Caco-2 (cell line): ENCODE measurements at regions not wholly inside any gene's neighbourhood (a gene's known extent, or its start where the extent isn't known, plus 50 kb on each side); places are given as distances from the start of the nearest gene placed in this dataset.

Source experiments
- BruUV-seq: library from RNA; stranded (reverse); fragments of 400-500 nt; replicated peaks from 2 replicates; lab custom pipeline; 2021; lab: Mats Ljungman, UMichigan
- CTCF ChIA-PET: fragments of 300-600 bp; sonication (Branson Sonifier 250); formaldehyde crosslinking; loops from one replicate; lab custom pipeline; 2022; ENCODE audit warnings: antibody characterized with exemption; lab: Charles Lee
- POLR2A ChIA-PET: fragments of 300-600 bp; sonication (Branson Sonifier 250); formaldehyde crosslinking; loops from one replicate; lab custom pipeline; 2022; ENCODE audit warnings: antibody characterized with exemption; lab: Charles Lee
- DNase-seq, 2 experiments: peaks; one replicate each; pipeline versions ENCODE4 v3.0.0 to v3.0.0-alpha.2; 2020 to 2022
- H3K27me3 ChIP-seq: replicated peaks from 2 replicates; pipeline ENCODE4 v1.6.0; 2011; ENCODE audit warnings: low read length; ENCODE audit not compliant: control insufficient read depth, insufficient read depth
- H3K36me3 ChIP-seq: 2 replicates; pipeline ENCODE4 v1.5.1; 2011; ENCODE audit warnings: low read length; ENCODE audit not compliant: control insufficient read depth, insufficient read depth
- H3K4me1 ChIP-seq: fragments of 250-450 bp; sonication (Bioruptor Pico); 2 replicates; pipeline ENCODE4 v1.5.1; 2020; ENCODE audit warnings: mild to moderate bottlenecking
- H3K4me3 ChIP-seq: 2 replicates; pipeline ENCODE4 v1.5.1; 2011; ENCODE audit warnings: low read depth, mild to moderate bottlenecking, control low read depth, low read length
- H3K9me3 ChIP-seq: fragments of 250-450 bp; sonication (Bioruptor Pico); 2 replicates; pipeline ENCODE4 v1.5.1; 2020; ENCODE audit warnings: mild to moderate bottlenecking, moderate library complexity
- H3K27ac Mint-ChIP-seq: one replicate; pipeline ENCODE4 v1.8.0; 2022; ENCODE audit warnings: mixed read lengths; ENCODE audit not compliant: unreplicated experiment
- H3K27me3 Mint-ChIP-seq: one replicate; pipeline ENCODE4 v1.8.0; 2022; ENCODE audit warnings: mixed read lengths; ENCODE audit not compliant: insufficient read depth, unreplicated experiment
- H3K36me3 Mint-ChIP-seq: one replicate; pipeline ENCODE4 v1.8.0; 2022; ENCODE audit warnings: mild to moderate bottlenecking, mixed read lengths; ENCODE audit not compliant: insufficient read depth, unreplicated experiment
- H3K4me1 Mint-ChIP-seq: one replicate; pipeline ENCODE4 v1.8.0; 2022; ENCODE audit warnings: low read depth, mixed read lengths; ENCODE audit not compliant: unreplicated experiment
- H3K4me3 Mint-ChIP-seq: one replicate; pipeline ENCODE4 v1.8.0; 2022; ENCODE audit warnings: mild to moderate bottlenecking, moderate library complexity, mixed read lengths; ENCODE audit not compliant: unreplicated experiment
- H3K9me3 Mint-ChIP-seq: one replicate; pipeline ENCODE4 v1.8.0; 2022; ENCODE audit warnings: mixed read lengths; ENCODE audit not compliant: unreplicated experiment
- intact Hi-C: fragments of 100-400 bp; cut with micrococcal nuclease; formaldehyde crosslinking; loops from one replicate; pipeline ENCODE4 v1.10.0; 2022; ENCODE audit not compliant: unreplicated experiment
- TF ChIP-seq, protein P1 (sequence below), 2 experiments: fragments of 200-600 bp in 1 of 2; IDR thresholded peaks; 1 replicate in 1 of 2; 2 replicates in 1 of 2; pipeline versions ENCODE4 v1.5.1 to v1.8.0; 2011 to 2022; ENCODE audit warnings: antibody characterized with exemption in 1 of 2, control low read depth in 1 of 2, inconsistent platforms in 1 of 2, low read depth in 1 of 2, low read length in 1 of 2, mild to moderate bottlenecking in 1 of 2, moderate library complexity in 1 of 2; ENCODE audit not compliant: insufficient read depth in 1 of 2, severe bottlenecking in 1 of 2, unreplicated experiment in 1 of 2

DNA sequence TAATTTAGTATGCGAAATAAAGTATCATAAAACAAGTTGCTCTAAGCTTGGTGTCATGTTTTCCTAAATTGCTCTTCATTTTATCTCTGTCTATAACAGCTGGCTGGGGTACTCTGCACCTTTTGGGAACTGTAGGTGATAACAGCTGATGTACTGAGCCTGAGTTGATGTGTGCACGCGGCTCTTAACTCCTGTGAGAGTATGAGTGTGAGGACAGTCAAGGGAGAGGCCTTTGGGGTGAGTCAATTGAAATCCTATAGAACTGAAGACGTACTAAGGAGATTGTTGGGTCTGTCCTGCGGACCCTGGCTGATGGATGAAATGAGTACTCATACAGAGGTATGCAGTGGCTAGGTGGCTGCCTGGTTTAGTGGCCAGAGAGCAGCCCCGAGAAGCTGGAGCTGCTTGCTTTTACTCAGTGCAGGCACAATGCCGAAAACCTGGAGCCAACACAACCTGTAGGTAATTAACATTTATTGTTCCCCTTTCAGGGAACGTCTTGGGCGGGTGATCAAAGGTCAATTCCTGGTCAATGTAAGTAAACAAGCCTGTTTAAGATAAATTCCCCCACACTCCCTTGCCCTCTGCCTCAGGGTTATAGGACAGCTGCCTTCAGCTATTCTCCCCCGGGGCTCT lies 188.5 kb downstream of the PRDM2 start:
- Mint-ChIP-seq H3K4me3 (no peak overlapping the region), H3K27ac (no peak overlapping the region), H3K9me3 (no peaks in the 10 kb centered on the region), H3K4me1 (peaks cover 3% of the 10 kb centered on the region), H3K27me3 (peaks cover 6% of the 10 kb centered on the region), H3K36me3 (no peaks in the 10 kb centered on the region)
- H3K36me3 ChIP-seq, result no peaks in the 10 kb centered on the region
- H3K4me3 ChIP-seq, result no peak overlapping the region
- POLR2A ChIA-PET, result no interaction called here
- no peaks in the 10 kb centered on the region for H3K27me3 ChIP-seq
- DNase-seq, result peak; percentile 31 to 66
- TF ChIP-seq, protein P1, sequence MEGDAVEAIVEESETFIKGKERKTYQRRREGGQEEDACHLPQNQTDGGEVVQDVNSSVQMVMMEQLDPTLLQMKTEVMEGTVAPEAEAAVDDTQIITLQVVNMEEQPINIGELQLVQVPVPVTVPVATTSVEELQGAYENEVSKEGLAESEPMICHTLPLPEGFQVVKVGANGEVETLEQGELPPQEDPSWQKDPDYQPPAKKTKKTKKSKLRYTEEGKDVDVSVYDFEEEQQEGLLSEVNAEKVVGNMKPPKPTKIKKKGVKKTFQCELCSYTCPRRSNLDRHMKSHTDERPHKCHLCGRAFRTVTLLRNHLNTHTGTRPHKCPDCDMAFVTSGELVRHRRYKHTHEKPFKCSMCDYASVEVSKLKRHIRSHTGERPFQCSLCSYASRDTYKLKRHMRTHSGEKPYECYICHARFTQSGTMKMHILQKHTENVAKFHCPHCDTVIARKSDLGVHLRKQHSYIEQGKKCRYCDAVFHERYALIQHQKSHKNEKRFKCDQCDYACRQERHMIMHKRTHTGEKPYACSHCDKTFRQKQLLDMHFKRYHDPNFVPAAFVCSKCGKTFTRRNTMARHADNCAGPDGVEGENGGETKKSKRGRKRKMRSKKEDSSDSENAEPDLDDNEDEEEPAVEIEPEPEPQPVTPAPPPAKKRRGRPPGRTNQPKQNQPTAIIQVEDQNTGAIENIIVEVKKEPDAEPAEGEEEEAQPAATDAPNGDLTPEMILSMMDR (IDR thresholded peaks at IDR 0.05; ENCODE audit: insufficient read depth in 1 of 2, low read depth in 1 of 2, low read length in 1 of 2, severe bottlenecking in 1 of 2, unreplicated experiment in 1 of 2), result no peak
- H3K9me3 ChIP-seq, result no peaks in the 10 kb centered on the region
- intact Hi-C loops, result no loop called here
- H3K4me1 ChIP-seq, result peaks cover 12% of the 10 kb centered on the region
- CTCF ChIA-PET, result no interaction called here
- BruUV-seq, result no TSS peak

DNA sequence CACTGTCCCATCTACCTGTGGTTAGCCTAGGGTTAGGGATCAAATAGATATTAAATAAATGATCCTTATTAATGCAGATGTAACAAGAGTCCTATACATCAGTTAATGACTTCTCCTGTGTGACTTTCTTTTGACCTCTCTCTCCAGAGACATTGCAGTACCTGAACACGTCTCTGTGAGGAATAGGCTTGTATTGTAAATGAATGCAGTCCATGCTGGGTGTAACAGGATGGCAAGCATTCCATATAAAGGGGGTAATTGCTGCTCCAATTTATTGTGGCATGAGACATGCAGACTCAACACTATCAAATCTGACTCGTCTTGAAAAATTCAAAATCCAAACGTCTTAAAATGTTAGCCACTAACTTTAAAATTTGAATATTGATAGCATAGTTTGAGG lies 189.5 kb downstream of the PRDM2 start:
- peaks cover 9% of the 10 kb centered on the region for H3K27me3 Mint-ChIP-seq
- H3K27ac Mint-ChIP-seq, result no peak overlapping the region

DNA sequence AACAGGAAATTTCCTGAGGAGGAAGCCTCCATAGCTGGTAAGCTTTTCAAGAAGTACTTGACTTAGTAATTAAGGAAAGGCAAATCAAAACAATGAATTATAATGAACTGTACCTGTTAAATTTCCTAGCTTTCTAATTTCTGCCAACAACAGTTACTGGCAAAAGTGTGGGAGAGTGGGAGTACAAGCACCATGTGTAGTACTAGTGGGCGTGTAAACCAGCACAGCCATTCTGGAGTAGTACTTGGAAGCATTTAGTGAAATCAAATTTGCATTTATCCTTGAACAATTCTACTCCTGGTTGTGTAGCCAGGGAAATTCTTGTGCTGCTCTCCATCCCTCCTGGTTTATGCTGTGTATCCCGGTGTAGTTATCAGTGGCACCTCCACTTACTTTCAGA lies 190.8 kb downstream of the PRDM2 start:
- peaks cover 12% of the 10 kb centered on the region for H3K4me1 ChIP-seq
- no peaks in the 10 kb centered on the region for H3K9me3 ChIP-seq
- TF ChIP-seq, protein P1 (IDR thresholded peaks at IDR 0.05; ENCODE audit: insufficient read depth in 1 of 2, low read depth in 1 of 2, low read length in 1 of 2, severe bottlenecking in 1 of 2, unreplicated experiment in 1 of 2), result no peak
- no peak overlapping the region for H3K4me3 ChIP-seq
- no peak overlapping the region for H3K4me3 Mint-ChIP-seq
- intact Hi-C loops, result no loop called here
- H3K9me3 Mint-ChIP-seq, result no peaks in the 10 kb centered on the region
- no peaks in the 10 kb centered on the region for H3K36me3 ChIP-seq
- BruUV-seq, result no TSS peak
- H3K27ac Mint-ChIP-seq, result no peak overlapping the region
- no peak for DNase-seq
- POLR2A ChIA-PET, result no interaction called here
- H3K36me3 Mint-ChIP-seq, result no peaks in the 10 kb centered on the region
- peaks cover 6% of the 10 kb centered on the region for H3K4me1 Mint-ChIP-seq
- CTCF ChIA-PET, result no interaction called here
- peaks cover 8% of the 10 kb centered on the region for H3K27me3 Mint-ChIP-seq
- H3K27me3 ChIP-seq, result no peaks in the 10 kb centered on the region

More for the DNA sequence above, 189.5 kb downstream of the PRDM2 start:
- Histone ChIP-seq H3K4me3 (no peak overlapping the region), H3K9me3 (no peaks in the 10 kb centered on the region), H3K4me1 (peaks cover 12% of the 10 kb centered on the region), H3K36me3 (no peaks in the 10 kb centered on the region), H3K27me3 (no peaks in the 10 kb centered on the region)
- TF ChIP-seq, protein P1 (IDR thresholded peaks at IDR 0.05; ENCODE audit: insufficient read depth in 1 of 2, low read depth in 1 of 2, low read length in 1 of 2, severe bottlenecking in 1 of 2, unreplicated experiment in 1 of 2), result no peak
- BruUV-seq, result no TSS peak
- ChIA-PET CTCF (no interaction called here), POLR2A (no interaction called here)
- intact Hi-C loops, result no loop called here
- no peak overlapping the region for H3K4me3 Mint-ChIP-seq
- H3K36me3 Mint-ChIP-seq, result no peaks in the 10 kb centered on the region
- DNase-seq, result no peak
- peaks cover 6% of the 10 kb centered on the region for H3K4me1 Mint-ChIP-seq
- H3K9me3 Mint-ChIP-seq, result no peaks in the 10 kb centered on the region
